Adrenal gland (tissue), 5 donors: ENCODE measurements at regions not wholly inside any gene's neighbourhood (a gene's known extent, or its start where the extent isn't known, plus 50 kb on each side); places are given as distances from the start of the nearest gene placed in this dataset.

Experiments used
- POLR2A ChIP-seq, 2 donors: fragments of 450-650 bp; IDR thresholded peaks; one replicate each; pipeline ENCODE4 v1.6.1; 2017; ENCODE audit warnings: antibody characterized with exemption in 2 of 2, mild to moderate bottlenecking in 2 of 2, moderate library complexity in 1 of 2
- TF ChIP-seq, protein P1 (sequence below), 6 experiments: fragments of 450-650 bp in 4 of 6; fragments of 200-600 bp in 2 of 6; sonication (generic) in 1 of 6; IDR thresholded peaks; 1 replicate in 5 of 6; 2 replicates in 1 of 6; pipeline versions ENCODE4 v1.5.1 to v1.8.0; 2016 to 2021; ENCODE audit warnings: antibody characterized with exemption in 6 of 6, mild to moderate bottlenecking in 2 of 6, moderate library complexity in 1 of 6
- donor health status: DM: no; HTN: no; CAD: no.

DNA sequence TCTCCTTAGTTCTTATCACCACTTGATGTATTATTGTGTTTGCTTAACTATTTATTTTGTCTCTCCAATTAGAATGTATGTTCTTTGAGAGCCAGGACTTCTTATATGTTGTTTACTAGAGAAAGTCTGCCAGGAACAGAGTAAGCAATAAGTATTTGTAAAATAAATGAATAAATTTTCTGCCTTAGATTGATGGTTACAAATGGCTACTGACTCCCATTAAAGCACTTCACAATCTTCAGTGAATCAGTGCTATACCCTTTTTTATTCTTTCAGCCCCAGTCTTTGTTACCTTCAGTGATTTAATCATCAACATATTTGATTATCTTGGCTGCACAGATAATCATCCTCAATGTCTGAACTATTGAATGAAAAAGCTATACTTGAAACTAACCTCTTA is 197.1 kb upstream of the TMEM196 start:
- TF ChIP-seq, protein P1, sequence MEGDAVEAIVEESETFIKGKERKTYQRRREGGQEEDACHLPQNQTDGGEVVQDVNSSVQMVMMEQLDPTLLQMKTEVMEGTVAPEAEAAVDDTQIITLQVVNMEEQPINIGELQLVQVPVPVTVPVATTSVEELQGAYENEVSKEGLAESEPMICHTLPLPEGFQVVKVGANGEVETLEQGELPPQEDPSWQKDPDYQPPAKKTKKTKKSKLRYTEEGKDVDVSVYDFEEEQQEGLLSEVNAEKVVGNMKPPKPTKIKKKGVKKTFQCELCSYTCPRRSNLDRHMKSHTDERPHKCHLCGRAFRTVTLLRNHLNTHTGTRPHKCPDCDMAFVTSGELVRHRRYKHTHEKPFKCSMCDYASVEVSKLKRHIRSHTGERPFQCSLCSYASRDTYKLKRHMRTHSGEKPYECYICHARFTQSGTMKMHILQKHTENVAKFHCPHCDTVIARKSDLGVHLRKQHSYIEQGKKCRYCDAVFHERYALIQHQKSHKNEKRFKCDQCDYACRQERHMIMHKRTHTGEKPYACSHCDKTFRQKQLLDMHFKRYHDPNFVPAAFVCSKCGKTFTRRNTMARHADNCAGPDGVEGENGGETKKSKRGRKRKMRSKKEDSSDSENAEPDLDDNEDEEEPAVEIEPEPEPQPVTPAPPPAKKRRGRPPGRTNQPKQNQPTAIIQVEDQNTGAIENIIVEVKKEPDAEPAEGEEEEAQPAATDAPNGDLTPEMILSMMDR (IDR thresholded peaks at IDR 0.05) = no peak
- TF ChIP-seq POLR2A (IDR thresholded peaks at IDR 0.05) = no peak
